ENCODE measurements at regions not wholly inside any gene's neighbourhood (a gene's known extent, or its start where the extent isn't known, plus 50 kb on each side); places are given as distances from the start of the nearest gene placed in this dataset.

DNA sequence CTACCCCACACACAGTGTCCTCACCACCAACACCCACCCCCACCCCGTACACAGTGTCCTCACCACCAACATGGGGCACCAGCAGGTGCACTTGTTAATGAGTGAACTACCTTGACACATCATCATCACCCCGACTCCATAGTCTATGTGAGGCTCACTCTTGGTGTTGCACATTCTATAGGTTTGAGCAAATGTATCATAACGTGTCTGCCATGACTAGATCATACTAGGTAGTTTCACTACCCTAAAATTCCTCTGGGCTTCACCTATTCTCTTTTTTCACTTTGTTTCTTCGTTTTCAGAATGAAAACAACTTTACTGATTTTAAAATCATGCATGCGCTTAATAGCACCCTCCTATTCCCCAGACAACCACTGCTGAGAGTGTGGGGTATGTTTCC is 102.6 kb upstream of the SLC6A6 start:
- Histone ChIP-seq H2AFZ (ENCODE audit: low read depth, low read length) (no peak overlapping the region), H3K79me2 (ENCODE audit: control insufficient read depth, insufficient read depth, low read length) (no peaks in the 10 kb centered on the region), H3K4me1 (ENCODE audit: control insufficient read depth, extremely low read depth, insufficient read depth, low read length) (no peaks in the 10 kb centered on the region), H3K27ac (ENCODE audit: insufficient read depth, low read depth, low read length) (no peak overlapping the region), H3K27me3 (ENCODE audit: control insufficient read depth in 2 of 2, insufficient read depth in 2 of 2, low read length in 2 of 2) (peaks cover 6 to 19% of the 10 kb centered on the region in 2 experiments), H3K9ac (replicated peaks; ENCODE audit: extremely low read depth, insufficient read depth, low read length) (no peak overlapping the region), H3K9me1 (replicated peaks; ENCODE audit: control insufficient read depth, extremely low read depth, insufficient read depth, low read length) (no peaks in the 10 kb centered on the region), H3K4me2 (ENCODE audit: insufficient read depth, low read length) (no peak overlapping the region), H3K36me3 (ENCODE audit: control insufficient read depth in 2 of 2, extremely low read depth in 1 of 2, insufficient read depth in 2 of 2, low read length in 2 of 2) (no peaks in the 10 kb centered on the region), H3K9me3 (replicated peaks; ENCODE audit: control insufficient read depth, insufficient read depth, low read length) (no peaks in the 10 kb centered on the region), H4K20me1 (replicated peaks; ENCODE audit: control insufficient read depth, extremely low read depth, insufficient read depth, low read length) (no peaks in the 10 kb centered on the region), H3K4me3 (replicated peaks in 1 of 3; ENCODE audit: insufficient read depth in 1 of 3, low read depth in 1 of 3, low read length in 3 of 3) (no peak overlapping the region)
- no peak for DNase-seq (ENCODE audit: low read depth, low spot score)
- dilution Hi-C loops (cut with MboI; ENCODE audit: extremely low pct_ligation_motif_present, low sequenced_read_pairs) (no loop called here), intact Hi-C loops (cut with micrococcal nuclease) (no loop called here)
- POLR2A ChIA-PET, result no interaction called here
- no TSS peak for BruUV-seq (replicated peaks)
- TF ChIP-seq POLR2AphosphoS5 (IDR thresholded peaks at IDR 0.05; ENCODE audit: insufficient read depth, low read depth, low read length), result no peak
- TF ChIP-seq, protein P1, sequence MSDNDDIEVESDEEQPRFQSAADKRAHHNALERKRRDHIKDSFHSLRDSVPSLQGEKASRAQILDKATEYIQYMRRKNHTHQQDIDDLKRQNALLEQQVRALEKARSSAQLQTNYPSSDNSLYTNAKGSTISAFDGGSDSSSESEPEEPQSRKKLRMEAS (IDR thresholded peaks at IDR 0.05; ENCODE audit: insufficient read depth, insufficient read length), result no peak
- no peak for TF ChIP-seq FOS (IDR thresholded peaks at IDR 0.05; ENCODE audit: borderline replicate concordance, insufficient read depth, low read length)
- no peak for TF ChIP-seq MYC (IDR thresholded peaks at IDR 0.05; ENCODE audit: low read depth, low read length)
- TF ChIP-seq GATA2 (IDR thresholded peaks at IDR 0.05; ENCODE audit: insufficient read depth, insufficient read length, low read depth, low read length), result no peak
- TF ChIP-seq POLR2A (IDR thresholded peaks at IDR 0.05; ENCODE audit: low read depth, low read length), result no peak
- TF ChIP-seq EZH2 (IDR thresholded peaks at IDR 0.05; ENCODE audit: borderline replicate concordance, low read depth, low read length, severe bottlenecking), result no peak
- no peak for TF ChIP-seq JUN (IDR thresholded peaks at IDR 0.05; ENCODE audit: borderline replicate concordance, insufficient read depth, insufficient read length, low read depth)
- TF ChIP-seq, protein P2, sequence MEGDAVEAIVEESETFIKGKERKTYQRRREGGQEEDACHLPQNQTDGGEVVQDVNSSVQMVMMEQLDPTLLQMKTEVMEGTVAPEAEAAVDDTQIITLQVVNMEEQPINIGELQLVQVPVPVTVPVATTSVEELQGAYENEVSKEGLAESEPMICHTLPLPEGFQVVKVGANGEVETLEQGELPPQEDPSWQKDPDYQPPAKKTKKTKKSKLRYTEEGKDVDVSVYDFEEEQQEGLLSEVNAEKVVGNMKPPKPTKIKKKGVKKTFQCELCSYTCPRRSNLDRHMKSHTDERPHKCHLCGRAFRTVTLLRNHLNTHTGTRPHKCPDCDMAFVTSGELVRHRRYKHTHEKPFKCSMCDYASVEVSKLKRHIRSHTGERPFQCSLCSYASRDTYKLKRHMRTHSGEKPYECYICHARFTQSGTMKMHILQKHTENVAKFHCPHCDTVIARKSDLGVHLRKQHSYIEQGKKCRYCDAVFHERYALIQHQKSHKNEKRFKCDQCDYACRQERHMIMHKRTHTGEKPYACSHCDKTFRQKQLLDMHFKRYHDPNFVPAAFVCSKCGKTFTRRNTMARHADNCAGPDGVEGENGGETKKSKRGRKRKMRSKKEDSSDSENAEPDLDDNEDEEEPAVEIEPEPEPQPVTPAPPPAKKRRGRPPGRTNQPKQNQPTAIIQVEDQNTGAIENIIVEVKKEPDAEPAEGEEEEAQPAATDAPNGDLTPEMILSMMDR (IDR thresholded peaks at IDR 0.05; ENCODE audit: extremely low read depth in 1 of 2, insufficient read depth in 1 of 2, low read depth in 1 of 2, low read length in 2 of 2), result no peak
- no peak for FAIRE-seq
- CTCF ChIA-PET, result no interaction called here
